HCT116 (cell line): ENCODE measurements at regions not wholly inside any gene's neighbourhood (a gene's known extent, or its start where the extent isn't known, plus 50 kb on each side); places are given as distances from the start of the nearest gene placed in this dataset.

Experiments
- ATAC-seq: fragments of 200-7000 bp; cut with Tn5 transposase; 2 replicates; pipeline ENCODE4 v1.9.1; 2020; ENCODE audit warnings: mild to moderate bottlenecking, moderate library complexity
- BruUV-seq: library from RNA; stranded (reverse); fragments of 400-500 nt; replicated peaks from 2 replicates; lab custom pipeline; 2021; lab: Mats Ljungman, UMichigan
- CTCF ChIA-PET: fragments of 300-600 bp; sonication (Branson Sonifier 250); formaldehyde crosslinking; loops from one replicate; lab custom pipeline; 2021; ENCODE audit warnings: antibody characterized with exemption; lab: Charles Lee
- POLR2A ChIA-PET: fragments of 300-600, 350-600 bp; sonication (Branson Sonifier 250); formaldehyde crosslinking; loops from one replicate; lab custom pipeline; 2021; ENCODE audit warnings: antibody characterized with exemption; lab: Charles Lee
- RAD21 ChIA-PET, 2 experiments: fragments of 300-600 bp; sonication (Branson Sonifier 250); formaldehyde crosslinking; loops; one replicate each; lab custom pipeline; 2023; ENCODE audit warnings: low total read pairs in 2 of 2; ENCODE audit not compliant: uncharacterized antibody in 2 of 2, unreplicated experiment in 2 of 2, low non-redundant PET in 1 of 2; lab: Charles Lee
- DNase-seq: peaks from one replicate; pipeline ENCODE4 v3.0.0-alpha.2; 2010; ENCODE audit warnings: low read depth, low spot score
- H2AFZ ChIP-seq: fragments of 200-600 bp; shearing (Covaris generic), sonication (generic); 2 replicates; pipeline ENCODE4 v1.6.1; 2017; ENCODE audit warnings: low read depth, mixed run types, mixed read lengths, antibody characterized with exemption, low read length; ENCODE audit not compliant: poor library complexity, severe bottlenecking
- H3K27ac ChIP-seq: 2 replicates; pipeline ENCODE4 v1.5.1; 2012; ENCODE audit warnings: low read depth, low read length
- H3K27me3 ChIP-seq: fragments of 200-600 bp; sonication (generic); 2 replicates; pipeline ENCODE4 v1.6.1; 2016; ENCODE audit warnings: mixed run types, low read length, mixed read lengths; ENCODE audit not compliant: insufficient read depth
- H3K36me3 ChIP-seq, 2 experiments: fragments of 200-500 bp in 1 of 2; fragments of 200-600 bp in 1 of 2; sonication (Bioruptor generic) in 1 of 2; sonication (generic) in 1 of 2; 2 replicates each; pipeline versions ENCODE4 v1.5.1 to v1.6.1; 2014 to 2016; ENCODE audit warnings: low read length in 2 of 2, inconsistent platforms in 1 of 2, mixed read lengths in 1 of 2, mixed run types in 1 of 2; ENCODE audit not compliant: insufficient read depth in 2 of 2, control insufficient read depth in 1 of 2
- H3K4me1 ChIP-seq, 2 experiments: fragments of 200-600 bp in 1 of 2; sonication (generic) in 1 of 2; 2 replicates each; pipeline versions ENCODE4 v1.5.1 to v1.6.1; 2012 to 2017; ENCODE audit warnings: low read length in 2 of 2, inconsistent platforms in 1 of 2, mild to moderate bottlenecking in 1 of 2, mixed read lengths in 1 of 2, mixed run types in 1 of 2, moderate library complexity in 1 of 2; ENCODE audit not compliant: insufficient read depth in 2 of 2, control insufficient read depth in 1 of 2
- H3K4me2 ChIP-seq: fragments of 200-600 bp; sonication (generic); 2 replicates; pipeline ENCODE4 v1.6.1; 2017; ENCODE audit warnings: mixed run types, low read length, mixed read lengths
- H3K4me3 ChIP-seq, 2 experiments: fragments of 200-600 bp in 1 of 2; sonication (generic) in 1 of 2; replicated peaks in 1 of 2; 2 replicates each; pipeline ENCODE4 v1.5.1; 2011 to 2016; ENCODE audit warnings: low read length in 2 of 2, control low read depth in 1 of 2, low read depth in 1 of 2, mild to moderate bottlenecking in 1 of 2, mixed read lengths in 1 of 2, mixed run types in 1 of 2
- H3K79me2 ChIP-seq: fragments of 200-600 bp; sonication (generic); 2 replicates; pipeline ENCODE4 v1.6.1; 2017; ENCODE audit warnings: mild to moderate bottlenecking, mixed run types, low read length, moderate library complexity, mixed read lengths; ENCODE audit not compliant: insufficient read depth
- H3K9ac ChIP-seq: fragments of 200-600 bp; sonication (generic); 2 replicates; pipeline ENCODE4 v1.6.1; 2016; ENCODE audit warnings: low read length, mixed read lengths
- H3K9me2 ChIP-seq: fragments of 200-600 bp; sonication (generic), shearing (Covaris generic); 2 replicates; pipeline ENCODE4 v1.6.1; 2017; ENCODE audit warnings: mixed run types, mild to moderate bottlenecking, moderate library complexity; ENCODE audit not compliant: insufficient read depth
- H3K9me3 ChIP-seq, 2 experiments: fragments of 200-500 bp in 1 of 2; fragments of 200-600 bp in 1 of 2; sonication (Bioruptor generic) in 1 of 2; sonication (generic) in 1 of 2; 2 replicates each; pipeline ENCODE4 v1.6.1; 2014 to 2017; ENCODE audit warnings: low read length in 2 of 2, mixed read lengths in 2 of 2, inconsistent platforms in 1 of 2, low read depth in 1 of 2, mild to moderate bottlenecking in 1 of 2, mixed run types in 1 of 2, moderate library complexity in 1 of 2; ENCODE audit not compliant: control insufficient read depth in 1 of 2, insufficient read depth in 1 of 2
- H4K20me1 ChIP-seq: fragments of 200-600 bp; sonication (generic), shearing (Covaris generic); 2 replicates; pipeline ENCODE4 v1.6.1; 2017; ENCODE audit warnings: mixed run types, mild to moderate bottlenecking, moderate library complexity; ENCODE audit not compliant: insufficient read depth
- CEBPB ChIP-seq: IDR thresholded peaks from 2 replicates; pipeline ENCODE4 v1.6.1; 2012; ENCODE audit warnings: low read depth
- EGR1 ChIP-seq: IDR thresholded peaks from 2 replicates; pipeline ENCODE4 v1.6.1; 2012; ENCODE audit warnings: low read depth
- ELF1 ChIP-seq: IDR thresholded peaks from 2 replicates; pipeline ENCODE4 v1.6.1; 2012; ENCODE audit warnings: low read depth, borderline replicate concordance
- EZH2 ChIP-seq: fragments of 200-600 bp; sonication (generic); IDR thresholded peaks from 2 replicates; pipeline ENCODE4 v1.6.1; 2017; ENCODE audit warnings: antibody characterized with exemption, mixed run types
- EZH2phosphoT487 ChIP-seq: fragments of 200-600 bp; IDR thresholded peaks from 2 replicates; pipeline ENCODE4 v1.6.1; 2018; ENCODE audit warnings: antibody characterized with exemption, borderline replicate concordance
- FOSL1 ChIP-seq: IDR thresholded peaks from 2 replicates; pipeline ENCODE4 v1.6.1; 2012; ENCODE audit warnings: low read depth
- JUND ChIP-seq: IDR thresholded peaks from 2 replicates; pipeline ENCODE4 v1.6.1; 2012
- POLR2A ChIP-seq: IDR thresholded peaks from 2 replicates; pipeline ENCODE4 v1.7.0; 2011; ENCODE audit warnings: borderline replicate concordance; ENCODE audit not compliant: insufficient read depth, insufficient read length; ENCODE audit errors: extremely low read depth
- POLR2AphosphoS5 ChIP-seq: IDR thresholded peaks from 2 replicates; pipeline ENCODE4 v1.6.1; 2011; ENCODE audit warnings: mild to moderate bottlenecking, low read depth, low read length, moderate library complexity
- RAD21 ChIP-seq: IDR thresholded peaks from 2 replicates; pipeline ENCODE4 v1.6.1; 2012; ENCODE audit warnings: low read depth, mild to moderate bottlenecking
- SIN3A ChIP-seq: IDR thresholded peaks from 2 replicates; pipeline ENCODE4 v1.6.1; 2012; ENCODE audit warnings: low read depth
- SP1 ChIP-seq: IDR thresholded peaks from 2 replicates; pipeline ENCODE4 v1.6.1; 2012; ENCODE audit warnings: low read depth
- SRF ChIP-seq: IDR thresholded peaks from 2 replicates; pipeline ENCODE4 v1.6.1; 2012; ENCODE audit warnings: low read depth
- TCF7L2 ChIP-seq: IDR thresholded peaks from 2 replicates; pipeline ENCODE4 v1.7.0; 2011; ENCODE audit warnings: borderline replicate concordance, inconsistent platforms; ENCODE audit not compliant: insufficient read depth, insufficient read length; ENCODE audit errors: extremely low read depth
- ZNF274 ChIP-seq: fragments of 200-500 bp; sonication (Bioruptor generic); IDR thresholded peaks from 2 replicates; pipeline ENCODE4 v1.6.1; 2014; ENCODE audit warnings: mild to moderate bottlenecking, low read depth, low read length, inconsistent platforms
- intact Hi-C: fragments of 100-400 bp; cut with micrococcal nuclease; formaldehyde crosslinking; loops from 2 replicates; pipeline ENCODE4 v1.10.0; 2022
- TF ChIP-seq, protein P1 (sequence below): IDR thresholded peaks from 2 replicates; pipeline ENCODE4 v1.6.1; 2012; ENCODE audit warnings: low read depth
- TF ChIP-seq, protein P2 (sequence below), 3 experiments: fragments of 200-600 bp in 1 of 3; sonication (generic) in 1 of 3; IDR thresholded peaks in 2 of 3; conservative IDR thresholded peaks in 1 of 3; 2 replicates each; pipeline ENCODE4 v1.5.1; 2012 to 2017; ENCODE audit warnings: low read depth in 2 of 3, low read length in 2 of 3, antibody characterized with exemption in 1 of 3, borderline replicate concordance in 1 of 3, control low read depth in 1 of 3, mild to moderate bottlenecking in 1 of 3, mixed read lengths in 1 of 3, mixed run types in 1 of 3, moderate library complexity in 1 of 3; ENCODE audit not compliant: insufficient read depth in 1 of 3

DNA sequence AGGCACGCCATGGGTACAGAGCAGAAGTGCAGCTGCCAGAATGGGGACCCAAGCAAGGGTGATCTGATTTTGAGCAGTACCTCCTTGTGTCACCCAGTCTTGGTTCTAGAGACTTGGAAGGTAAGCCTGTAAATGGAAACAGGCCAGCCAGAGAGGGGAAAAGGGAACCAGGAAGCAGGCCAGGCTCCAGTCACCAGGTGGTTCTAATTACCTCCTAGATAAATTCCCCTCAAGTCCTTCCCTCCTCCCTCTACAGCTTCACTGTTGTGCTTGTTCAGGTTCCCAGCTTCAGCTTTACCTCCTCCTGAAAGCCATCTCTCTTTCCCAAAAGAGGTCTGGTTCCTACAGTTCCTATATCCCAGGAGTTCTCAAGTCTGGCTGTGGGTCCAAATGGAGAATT lies 58.8 kb upstream of the SLC7A14 start:
- no peaks in the 10 kb centered on the region for H3K9me2 ChIP-seq
- CTCF ChIA-PET = no interaction called here
- no peak for DNase-seq
- no peak overlapping the region for H3K9ac ChIP-seq
- H4K20me1 ChIP-seq = no peaks in the 10 kb centered on the region
- H3K36me3 ChIP-seq = no peaks in the 10 kb centered on the region
- POLR2A ChIA-PET = no interaction called here
- BruUV-seq = no TSS peak
- TF ChIP-seq EZH2phosphoT487 (no peak), SP1 (no peak), EGR1 (no peak), ZNF274 (no peak), ELF1 (no peak), TCF7L2 (no peak), FOSL1 (no peak), EZH2 (no peak), SIN3A (no peak), POLR2AphosphoS5 (no peak), JUND (no peak), SRF (no peak), POLR2A (no peak), CEBPB (no peak), RAD21 (no peak)
- TF ChIP-seq, protein P1, sequence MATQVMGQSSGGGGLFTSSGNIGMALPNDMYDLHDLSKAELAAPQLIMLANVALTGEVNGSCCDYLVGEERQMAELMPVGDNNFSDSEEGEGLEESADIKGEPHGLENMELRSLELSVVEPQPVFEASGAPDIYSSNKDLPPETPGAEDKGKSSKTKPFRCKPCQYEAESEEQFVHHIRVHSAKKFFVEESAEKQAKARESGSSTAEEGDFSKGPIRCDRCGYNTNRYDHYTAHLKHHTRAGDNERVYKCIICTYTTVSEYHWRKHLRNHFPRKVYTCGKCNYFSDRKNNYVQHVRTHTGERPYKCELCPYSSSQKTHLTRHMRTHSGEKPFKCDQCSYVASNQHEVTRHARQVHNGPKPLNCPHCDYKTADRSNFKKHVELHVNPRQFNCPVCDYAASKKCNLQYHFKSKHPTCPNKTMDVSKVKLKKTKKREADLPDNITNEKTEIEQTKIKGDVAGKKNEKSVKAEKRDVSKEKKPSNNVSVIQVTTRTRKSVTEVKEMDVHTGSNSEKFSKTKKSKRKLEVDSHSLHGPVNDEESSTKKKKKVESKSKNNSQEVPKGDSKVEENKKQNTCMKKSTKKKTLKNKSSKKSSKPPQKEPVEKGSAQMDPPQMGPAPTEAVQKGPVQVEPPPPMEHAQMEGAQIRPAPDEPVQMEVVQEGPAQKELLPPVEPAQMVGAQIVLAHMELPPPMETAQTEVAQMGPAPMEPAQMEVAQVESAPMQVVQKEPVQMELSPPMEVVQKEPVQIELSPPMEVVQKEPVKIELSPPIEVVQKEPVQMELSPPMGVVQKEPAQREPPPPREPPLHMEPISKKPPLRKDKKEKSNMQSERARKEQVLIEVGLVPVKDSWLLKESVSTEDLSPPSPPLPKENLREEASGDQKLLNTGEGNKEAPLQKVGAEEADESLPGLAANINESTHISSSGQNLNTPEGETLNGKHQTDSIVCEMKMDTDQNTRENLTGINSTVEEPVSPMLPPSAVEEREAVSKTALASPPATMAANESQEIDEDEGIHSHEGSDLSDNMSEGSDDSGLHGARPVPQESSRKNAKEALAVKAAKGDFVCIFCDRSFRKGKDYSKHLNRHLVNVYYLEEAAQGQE = no peak
- TF ChIP-seq, protein P2, sequence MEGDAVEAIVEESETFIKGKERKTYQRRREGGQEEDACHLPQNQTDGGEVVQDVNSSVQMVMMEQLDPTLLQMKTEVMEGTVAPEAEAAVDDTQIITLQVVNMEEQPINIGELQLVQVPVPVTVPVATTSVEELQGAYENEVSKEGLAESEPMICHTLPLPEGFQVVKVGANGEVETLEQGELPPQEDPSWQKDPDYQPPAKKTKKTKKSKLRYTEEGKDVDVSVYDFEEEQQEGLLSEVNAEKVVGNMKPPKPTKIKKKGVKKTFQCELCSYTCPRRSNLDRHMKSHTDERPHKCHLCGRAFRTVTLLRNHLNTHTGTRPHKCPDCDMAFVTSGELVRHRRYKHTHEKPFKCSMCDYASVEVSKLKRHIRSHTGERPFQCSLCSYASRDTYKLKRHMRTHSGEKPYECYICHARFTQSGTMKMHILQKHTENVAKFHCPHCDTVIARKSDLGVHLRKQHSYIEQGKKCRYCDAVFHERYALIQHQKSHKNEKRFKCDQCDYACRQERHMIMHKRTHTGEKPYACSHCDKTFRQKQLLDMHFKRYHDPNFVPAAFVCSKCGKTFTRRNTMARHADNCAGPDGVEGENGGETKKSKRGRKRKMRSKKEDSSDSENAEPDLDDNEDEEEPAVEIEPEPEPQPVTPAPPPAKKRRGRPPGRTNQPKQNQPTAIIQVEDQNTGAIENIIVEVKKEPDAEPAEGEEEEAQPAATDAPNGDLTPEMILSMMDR (IDR thresholded peaks at IDR 0.05 in 2 of 3, conservative IDR thresholded peaks at IDR 0.05 in 1 of 3; ENCODE audit: borderline replicate concordance in 1 of 3, insufficient read depth in 1 of 3, low read depth in 2 of 3, low read length in 2 of 3) = no peak
- RAD21 ChIA-PET = no interaction called here
- H3K4me1 ChIP-seq = no peaks in the 10 kb centered on the region
- no peak overlapping the region for H2AFZ ChIP-seq
- H3K27me3 ChIP-seq = 0 out of 2 replicates have a peak, but pooled peaks cover under 1% of the 10 kb centered on the region
- intact Hi-C loops = no loop called here
- no peak overlapping the region for H3K4me3 ChIP-seq
- no peak for ATAC-seq
- no peaks in the 10 kb centered on the region for H3K9me3 ChIP-seq
- H3K27ac ChIP-seq = no peak overlapping the region
- H3K4me2 ChIP-seq = no peak overlapping the region
- H3K79me2 ChIP-seq = no peaks in the 10 kb centered on the region
